Spleen (tissue), 11 donors: ENCODE measurements at regions not wholly inside any gene's neighbourhood (a gene's known extent, or its start where the extent isn't known, plus 50 kb on each side); places are given as distances from the start of the nearest gene placed in this dataset.

Experiments used
- DNase-seq: peaks from one replicate; pipeline ENCODE4 v3.0.0-alpha.2; 2020
- H3K27ac ChIP-seq, 8 donors: fragments of 200-600 bp; sonication (generic) in 7 of 8; 1 replicate in 4 of 8; 2 replicates in 4 of 8; pipeline versions ENCODE4 v1.5.0 to v1.8.0; 2016 to 2021; ENCODE audit warnings: inconsistent platforms in 4 of 8, mild to moderate bottlenecking in 4 of 8, moderate library complexity in 1 of 8
- H3K27me3 ChIP-seq, 7 donors: fragments of 200-600 bp; sonication (generic) in 6 of 7; replicated peaks in 1 of 7; 1 replicate in 4 of 7; 2 replicates in 3 of 7; pipeline versions ENCODE4 v1.5.0 to v1.8.0; 2016 to 2021; ENCODE audit warnings: inconsistent platforms in 3 of 7, mild to moderate bottlenecking in 1 of 7
- H3K36me3 ChIP-seq, 6 donors: fragments of 200-600 bp; sonication (generic) in 5 of 6; 1 replicate in 4 of 6; 2 replicates in 2 of 6; pipeline versions ENCODE4 v1.5.0 to v1.8.0; 2016 to 2021; ENCODE audit warnings: inconsistent platforms in 2 of 6
- H3K4me1 ChIP-seq, 6 donors: fragments of 200-600 bp; sonication (generic) in 5 of 6; 1 replicate in 3 of 6; 2 replicates in 3 of 6; pipeline versions ENCODE4 v1.5.0 to v1.8.0; 2016 to 2021; ENCODE audit warnings: inconsistent platforms in 3 of 6
- H3K4me3 ChIP-seq, 8 donors: fragments of 200-600 bp; sonication (generic) in 7 of 8; 1 replicate in 4 of 8; 2 replicates in 4 of 8; pipeline versions ENCODE4 v1.5.0 to v1.8.0; 2016 to 2021; ENCODE audit warnings: inconsistent platforms in 4 of 8, mild to moderate bottlenecking in 4 of 8, moderate library complexity in 2 of 8
- H3K9me3 ChIP-seq, 8 donors: fragments of 200-600 bp; sonication (generic) in 7 of 8; 1 replicate in 4 of 8; 2 replicates in 4 of 8; pipeline versions ENCODE4 v1.5.0 to v1.8.0; 2016 to 2021; ENCODE audit warnings: inconsistent platforms in 4 of 8
- CTCF ChIP-seq, 11 experiments: fragments of 200-600 bp in 7 of 11; fragments of 450-650 bp in 4 of 11; sonication (generic) in 4 of 11; IDR thresholded peaks in 8 of 11; conservative IDR thresholded peaks in 3 of 11; 1 replicate in 7 of 11; 2 replicates in 4 of 11; pipeline versions ENCODE4 v1.4.0 to v1.8.0; 2016 to 2021; ENCODE audit warnings: antibody characterized with exemption in 11 of 11, inconsistent platforms in 4 of 11, mild to moderate bottlenecking in 1 of 11
- POLR2A ChIP-seq, 3 donors: fragments of 450-650 bp; IDR thresholded peaks; one replicate each; pipeline ENCODE4 v1.5.1; 2017; ENCODE audit warnings: antibody characterized with exemption in 3 of 3, mild to moderate bottlenecking in 1 of 3
- POLR2AphosphoS5 ChIP-seq, 3 donors: sonication (generic); formaldehyde crosslinking; IDR thresholded peaks; one replicate each; pipeline ENCODE4 v1.5.1; 2017; ENCODE audit warnings: antibody characterized with exemption in 3 of 3
- WGBS, 5 donors: extraction: QIAGEN DNeasy Blood & Tissue Kit in 3 of 5; methylation state at CpG; one replicate each; pipeline versions ENCODE4 v1.1.5 to v1.1.7; 2013 to 2018; 5-methylcytosine and 5-hydroxymethylcytosine counted together
- intact Hi-C: fragments of 100-400 bp; cut with DNase I; formaldehyde crosslinking; loops from one replicate; pipeline ENCODE4 v1.15.0; 2023; ENCODE audit warnings: low total_unique reads
- donor health status: healthy with polysubstance abuse.
- donor health status: DM: no; HTN: no; CAD: no; lungs with moderate emphysema.
- donor health status: DM: no; HTN: no; CAD: no.
- donor health status: Bipolar disorder and iron deficiency.
- donor health status: healthy.
- donor health status: DM: no; HTN: no; CAD: no.
- donor health status: DM: yes; HTN: yes; CAD: no.

GRCh38 chr5:125002727-125003598 is 256.5 kb upstream of the ZNF608 start:
- Histone ChIP-seq H3K4me3 (no peak overlapping the region), H3K27ac (no peak overlapping the region), H3K4me1 (peaks cover 0 to 32% (median 14%) of the 10 kb centered on the region in 6 donors), H3K27me3 (no peaks in the 10 kb centered on the region), H3K36me3 (no peaks in the 10 kb centered on the region), H3K9me3 (no peaks in the 10 kb centered on the region)
- TF ChIP-seq POLR2AphosphoS5 (IDR thresholded peaks at IDR 0.05) (no peak), POLR2A (IDR thresholded peaks at IDR 0.05) (no peak), CTCF (IDR thresholded peaks at IDR 0.05 in 8 of 11, conservative IDR thresholded peaks at IDR 0.05 in 3 of 11) (no peak)
- 43 to 81% (median 63%) methylated on average over 1 of the region's 1 CpG for WGBS, 5 donors
- intact Hi-C loops = no loop called here
- DNase-seq = no peak

DNA sequence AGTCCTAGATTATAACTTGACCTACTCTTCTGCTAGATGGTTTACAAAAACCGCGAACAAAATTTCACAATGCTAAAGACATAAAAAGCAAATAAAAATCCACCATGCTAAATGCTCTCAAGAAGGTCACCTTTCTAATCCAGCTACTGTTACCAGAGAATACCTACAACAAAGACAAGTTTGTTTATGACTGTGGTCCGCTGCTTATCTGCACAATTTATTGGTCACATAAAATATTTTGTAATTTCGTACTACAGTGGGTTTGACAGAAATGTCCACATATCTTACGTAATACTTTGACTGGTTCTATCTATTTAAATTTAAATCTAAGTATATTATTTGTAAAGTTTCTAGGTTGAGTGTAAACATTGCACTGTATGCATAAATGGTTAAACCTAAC is 257.6 kb upstream of the ZNF608 start:
- TF ChIP-seq POLR2AphosphoS5 (IDR thresholded peaks at IDR 0.05) (no peak), CTCF (IDR thresholded peaks at IDR 0.05 in 8 of 11, conservative IDR thresholded peaks at IDR 0.05 in 3 of 11) (no peak), POLR2A (IDR thresholded peaks at IDR 0.05) (no peak)
- 91 to 98% (median 94%) methylated on average over 5 of the region's 5 CpGs for WGBS, 5 donors

GRCh38 chr5:125005266-125005665 is 258.8 kb upstream of the ZNF608 start:
- Histone ChIP-seq H3K27ac (peak overlapping the region in 2 of 8 donors; percentile 65 to 68), H3K27me3 (no peaks in the 10 kb centered on the region), H3K4me3 (no peak overlapping the region), H3K36me3 (no peaks in the 10 kb centered on the region), H3K9me3 (no peaks in the 10 kb centered on the region), H3K4me1 (peaks cover 0 to 32% (median 14%) of the 10 kb centered on the region in 6 donors)
- intact Hi-C loops = no loop called here
- no peak for TF ChIP-seq CTCF (IDR thresholded peaks at IDR 0.05 in 8 of 11, conservative IDR thresholded peaks at IDR 0.05 in 3 of 11)
- no peak for TF ChIP-seq POLR2AphosphoS5 (IDR thresholded peaks at IDR 0.05)
- no peak for TF ChIP-seq POLR2A (IDR thresholded peaks at IDR 0.05)
- no peak for DNase-seq
- 30 to 53% (median 42%) methylated on average over 4 of the region's 4 CpGs for WGBS, 5 donors

More for the DNA sequence above, 257.6 kb upstream of the ZNF608 start:
- no peaks in the 10 kb centered on the region for H3K27me3 ChIP-seq
- no peak overlapping the region for H3K4me3 ChIP-seq
- no peak overlapping the region for H3K27ac ChIP-seq
- intact Hi-C loops = no loop called here
- H3K36me3 ChIP-seq = no peaks in the 10 kb centered on the region
- no peak for DNase-seq
- peaks cover 0 to 32% (median 14%) of the 10 kb centered on the region in 6 donors for H3K4me1 ChIP-seq
- H3K9me3 ChIP-seq = no peaks in the 10 kb centered on the region

GRCh38 chr5:125006011-125006685 is 259.7 kb upstream of the ZNF608 start:
- Histone ChIP-seq H3K4me3 (peak overlapping the region in 1 of 8 donors; percentile 33), H3K27me3 (no peaks in the 10 kb centered on the region), H3K36me3 (no peaks in the 10 kb centered on the region), H3K27ac (peak overlapping the region in 5 of 8 donors; percentile 16 to 68 (median 55)), H3K4me1 (peaks cover 0 to 32% (median 14%) of the 10 kb centered on the region in 6 donors), H3K9me3 (no peaks in the 10 kb centered on the region)
- no peak for TF ChIP-seq POLR2A (IDR thresholded peaks at IDR 0.05)
- TF ChIP-seq CTCF (IDR thresholded peaks at IDR 0.05 in 8 of 11, conservative IDR thresholded peaks at IDR 0.05 in 3 of 11) = no peak
- no peak for TF ChIP-seq POLR2AphosphoS5 (IDR thresholded peaks at IDR 0.05)
- DNase-seq = no peak
- 16 to 33% (median 26%) methylated on average over 5 of the region's 5 CpGs for WGBS, 5 donors
- intact Hi-C loops = no loop called here
